HG02610 (cell line): ENCODE measurements at regions not wholly inside any gene's neighbourhood (a gene's known extent, or its start where the extent isn't known, plus 50 kb on each side); places are given as distances from the start of the nearest gene placed in this dataset.

Experiments used
- ATAC-seq: cut with Tn5 transposase; IDR thresholded peaks from one replicate; pipeline ENCODE4 v1.9.1; 2021; ENCODE audit warnings: mild to moderate bottlenecking, moderate library complexity; ENCODE audit not compliant: unreplicated experiment

DNA sequence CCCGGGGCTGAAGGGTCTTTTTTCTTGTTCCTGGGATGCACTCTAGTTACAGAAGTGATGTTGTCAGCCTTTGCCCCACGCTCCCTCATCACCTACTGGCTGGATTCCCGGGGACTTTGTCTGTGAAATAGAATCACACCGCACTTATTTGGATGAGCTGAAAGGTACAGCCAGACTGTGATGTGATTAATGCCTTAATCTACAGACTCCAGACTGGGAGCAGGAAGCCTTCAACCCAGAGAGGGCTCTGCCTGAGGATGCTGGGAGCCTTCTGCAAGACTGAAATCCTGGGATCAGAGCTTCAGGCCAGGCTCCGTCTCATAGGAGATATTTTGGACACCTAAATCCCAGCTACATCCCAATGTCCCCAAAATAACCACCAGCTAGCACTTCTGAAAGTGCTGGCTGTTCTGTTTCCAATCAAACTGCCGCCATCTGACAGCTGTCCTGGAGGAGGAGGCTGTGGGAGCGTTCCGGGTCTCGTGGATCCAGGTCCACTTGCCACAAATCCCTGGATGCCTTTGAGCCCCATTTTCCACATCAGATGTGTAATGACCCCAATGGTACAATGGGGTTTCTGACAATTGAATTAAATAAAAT lies 688.5 kb downstream of the TBC1D22A start:
- ATAC-seq: no peak

DNA sequence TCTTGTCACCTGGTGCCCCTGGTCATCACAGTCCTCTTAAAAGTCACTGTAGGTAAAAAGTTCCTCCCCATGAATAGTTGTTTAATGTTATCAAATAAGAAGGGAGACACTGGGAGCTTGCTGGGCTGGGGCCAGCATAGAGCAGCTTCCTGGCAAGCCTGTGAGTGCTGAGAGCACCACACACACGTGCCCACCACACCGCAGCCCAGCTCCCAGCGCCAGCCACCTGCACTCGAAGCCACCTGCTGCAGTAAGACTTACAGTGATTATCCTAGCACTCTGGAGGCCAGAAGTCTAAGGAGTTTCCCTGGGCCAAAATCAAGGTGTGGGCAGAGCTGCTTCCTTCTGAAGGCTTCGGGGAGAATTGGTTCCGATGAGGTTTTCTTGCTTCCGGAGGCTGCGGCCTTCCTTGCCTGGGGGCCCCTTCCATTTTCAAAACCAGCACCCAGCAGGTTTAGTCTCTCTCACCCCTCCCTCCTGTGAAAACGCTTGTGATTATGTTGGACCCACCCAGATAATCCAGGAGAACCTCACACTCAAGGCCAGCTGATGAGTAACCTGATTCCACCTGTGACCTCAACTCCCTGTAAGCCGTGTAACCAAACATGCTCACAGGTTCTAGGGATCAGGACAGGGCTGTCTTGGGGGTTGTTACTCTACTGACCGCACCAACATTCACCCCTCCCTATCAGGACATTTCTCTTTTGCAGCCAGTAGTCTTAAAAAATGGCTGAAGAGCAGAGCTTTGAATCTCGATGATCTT lies 687.2 kb downstream of the TBC1D22A start:
- no peak for ATAC-seq

DNA sequence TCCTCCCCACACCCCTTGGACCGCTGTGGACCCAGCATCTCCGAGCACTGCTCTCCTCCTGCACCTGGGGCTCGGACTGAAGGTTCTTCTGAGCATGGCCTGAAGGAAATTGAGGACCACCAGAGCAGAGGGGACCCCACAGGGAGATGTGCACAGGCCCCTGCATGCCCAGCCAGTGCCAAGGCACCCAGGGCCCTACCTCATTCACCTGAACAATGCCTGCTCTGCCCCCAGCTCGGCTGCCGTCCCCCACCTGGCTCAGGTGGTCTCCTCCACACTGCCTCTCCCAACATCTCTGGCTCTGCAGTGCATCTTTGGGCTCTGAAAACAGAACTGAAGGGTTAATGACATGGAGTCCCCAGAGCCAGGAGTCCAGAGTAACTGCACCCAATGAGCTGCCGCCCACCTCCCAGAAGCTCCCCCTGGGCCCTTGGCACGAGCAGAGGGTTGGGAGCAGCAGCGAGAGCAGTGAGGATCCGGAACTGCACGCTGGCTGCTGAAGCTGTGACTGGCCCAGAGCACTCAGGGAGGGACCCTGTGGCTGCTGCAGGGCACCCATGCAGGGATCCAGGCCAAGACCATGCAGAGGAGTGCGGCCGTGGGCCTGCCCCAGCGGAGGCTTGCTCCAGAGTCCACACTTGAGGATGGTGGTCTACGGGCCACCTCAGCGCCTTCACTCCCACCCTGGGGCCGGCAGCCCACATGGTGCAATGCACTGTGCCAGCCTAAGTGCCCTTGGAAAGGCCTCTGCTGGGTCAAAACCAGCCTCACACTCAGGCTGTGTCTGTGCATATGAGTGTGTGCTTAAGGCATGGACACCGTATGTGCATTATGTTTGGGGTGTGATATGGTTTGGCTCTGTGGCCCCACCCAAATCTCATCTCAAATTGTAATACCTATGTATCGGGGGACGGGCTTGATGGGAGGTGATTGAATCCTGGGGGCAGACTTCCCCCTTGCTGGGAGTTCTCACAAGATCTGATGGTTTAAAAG lies 686.1 kb downstream of the TBC1D22A start:
- no peak for ATAC-seq

DNA sequence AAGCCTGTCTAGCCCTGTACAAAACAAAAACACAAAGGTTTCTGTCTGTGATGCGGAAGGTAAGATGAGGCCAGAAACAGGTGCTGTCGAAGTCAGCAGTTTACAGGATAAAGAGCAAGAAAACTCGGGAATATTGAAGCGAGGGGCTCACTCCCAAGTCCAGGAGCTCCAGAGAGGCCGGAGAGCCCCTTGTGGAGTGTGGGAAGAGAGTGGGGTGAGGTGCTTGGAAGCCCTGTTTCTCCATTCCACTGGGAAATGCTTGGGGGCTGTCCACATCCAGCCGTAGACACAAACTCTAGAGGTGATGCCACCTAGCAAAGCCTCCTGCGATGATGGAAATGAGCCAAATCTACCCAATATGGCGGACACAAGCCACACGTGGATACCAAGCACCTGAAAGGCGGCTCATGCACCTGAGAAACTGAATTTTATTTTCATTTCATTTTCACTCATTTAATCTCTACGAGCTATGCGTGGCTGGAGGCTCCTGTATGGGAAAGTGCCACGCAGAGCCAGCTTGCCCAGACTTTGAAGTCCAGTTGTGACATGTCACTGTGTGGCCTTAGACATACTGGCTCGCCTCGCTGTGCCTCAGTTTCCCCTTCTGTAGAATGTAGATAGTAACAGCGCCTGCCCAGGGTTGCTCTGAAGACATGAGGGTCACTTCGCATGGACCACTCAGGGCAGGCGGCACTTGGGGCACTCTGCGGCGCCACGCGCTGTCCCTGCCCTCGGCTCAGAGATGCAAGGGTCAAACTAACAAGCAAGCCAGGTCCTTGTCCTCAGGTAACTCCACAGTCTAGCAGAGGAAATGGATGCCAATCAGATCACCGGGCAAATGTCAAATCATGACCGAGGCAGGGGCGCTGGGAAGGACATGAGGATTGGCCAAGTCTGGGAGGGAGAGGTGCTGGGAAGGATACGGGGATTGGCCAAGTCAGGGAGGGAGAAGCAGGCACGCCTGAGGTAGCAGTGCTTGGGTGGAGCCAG lies 684.7 kb downstream of the TBC1D22A start:
- ATAC-seq: no peak

DNA sequence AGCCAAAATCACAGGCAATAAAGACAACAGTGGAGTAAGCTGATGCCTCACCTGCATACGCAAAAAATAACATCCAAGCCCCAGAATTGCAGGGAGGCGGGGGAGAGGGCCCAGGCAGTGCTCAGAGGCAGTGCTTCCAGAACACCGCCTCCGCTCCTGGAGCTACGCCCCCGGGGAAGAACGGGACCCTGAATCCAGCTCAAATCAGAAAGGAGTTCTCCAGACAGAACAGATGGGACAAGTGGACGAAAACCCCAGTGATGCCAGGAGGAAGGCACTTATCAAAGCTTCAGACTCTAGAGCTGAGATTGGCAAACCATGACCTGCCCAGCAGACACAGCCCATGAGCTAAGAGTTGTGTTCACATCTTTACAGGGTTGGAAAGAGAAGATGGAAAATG lies 683.9 kb downstream of the TBC1D22A start:
- ATAC-seq: no peak

DNA sequence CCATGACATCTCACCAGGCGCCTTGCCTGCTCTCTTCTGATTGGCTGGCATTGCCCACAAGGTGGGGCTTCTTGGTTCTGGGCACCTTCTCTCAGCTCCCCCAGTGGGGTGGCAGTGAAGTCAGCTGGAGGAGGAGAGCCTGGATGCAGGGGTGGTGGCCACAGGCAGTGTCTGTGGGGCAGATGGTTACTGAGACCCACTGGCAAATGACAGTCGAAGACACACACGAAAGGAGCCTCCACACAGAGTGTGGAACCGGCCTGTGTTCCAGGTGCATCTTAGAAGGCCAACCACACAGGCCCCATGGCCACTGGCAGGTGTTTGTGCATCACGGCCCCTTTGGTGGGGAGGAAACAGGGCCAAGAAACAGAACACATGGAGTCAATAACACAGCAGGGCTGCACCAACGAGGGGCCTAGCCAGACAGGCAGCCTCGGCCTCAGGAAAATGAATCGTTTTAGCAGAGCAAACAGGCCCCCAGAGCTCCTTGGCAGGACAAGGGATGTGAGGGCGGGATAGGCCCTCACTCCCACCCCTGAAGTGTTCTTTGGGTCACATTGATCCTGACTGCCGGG lies 683.4 kb downstream of the TBC1D22A start:
- no peak for ATAC-seq

DNA sequence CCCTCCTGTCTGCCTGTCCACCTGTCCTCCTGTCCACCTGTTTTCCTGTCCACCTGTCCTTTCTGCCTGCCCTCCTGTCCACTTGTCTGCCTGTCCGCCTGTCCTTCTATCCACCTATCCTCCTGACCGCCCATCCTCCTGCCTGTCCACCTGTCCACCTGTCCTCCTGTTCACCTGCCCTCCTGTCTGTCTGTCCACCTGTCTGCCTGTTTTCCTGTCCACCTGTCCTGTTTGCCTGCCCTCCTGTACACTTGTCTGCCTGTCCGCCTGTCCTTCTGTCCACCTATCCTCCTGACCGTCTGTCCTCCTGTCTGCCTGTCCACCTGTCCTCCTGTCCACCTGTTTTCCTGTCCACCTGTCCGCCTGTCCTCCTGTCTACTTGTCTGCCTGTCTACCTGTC lies 682.8 kb downstream of the TBC1D22A start:
- no peak for ATAC-seq

DNA sequence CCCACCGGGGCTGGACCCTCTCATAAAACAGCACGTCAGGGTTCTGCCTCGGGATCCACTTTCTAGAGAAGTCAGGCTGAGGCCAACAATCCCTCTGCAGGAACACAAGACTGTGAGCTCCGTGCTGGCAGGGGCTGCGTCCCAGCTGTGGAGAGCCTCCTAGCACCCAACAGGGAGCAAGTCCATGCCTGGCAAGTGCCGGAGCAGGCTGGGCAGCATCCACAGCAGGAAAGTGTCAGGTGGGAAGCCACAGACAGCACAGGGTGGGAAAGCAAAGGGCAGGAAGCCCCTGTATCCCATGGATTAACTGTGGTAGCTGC lies 682.3 kb downstream of the TBC1D22A start:
- ATAC-seq: no peak

DNA sequence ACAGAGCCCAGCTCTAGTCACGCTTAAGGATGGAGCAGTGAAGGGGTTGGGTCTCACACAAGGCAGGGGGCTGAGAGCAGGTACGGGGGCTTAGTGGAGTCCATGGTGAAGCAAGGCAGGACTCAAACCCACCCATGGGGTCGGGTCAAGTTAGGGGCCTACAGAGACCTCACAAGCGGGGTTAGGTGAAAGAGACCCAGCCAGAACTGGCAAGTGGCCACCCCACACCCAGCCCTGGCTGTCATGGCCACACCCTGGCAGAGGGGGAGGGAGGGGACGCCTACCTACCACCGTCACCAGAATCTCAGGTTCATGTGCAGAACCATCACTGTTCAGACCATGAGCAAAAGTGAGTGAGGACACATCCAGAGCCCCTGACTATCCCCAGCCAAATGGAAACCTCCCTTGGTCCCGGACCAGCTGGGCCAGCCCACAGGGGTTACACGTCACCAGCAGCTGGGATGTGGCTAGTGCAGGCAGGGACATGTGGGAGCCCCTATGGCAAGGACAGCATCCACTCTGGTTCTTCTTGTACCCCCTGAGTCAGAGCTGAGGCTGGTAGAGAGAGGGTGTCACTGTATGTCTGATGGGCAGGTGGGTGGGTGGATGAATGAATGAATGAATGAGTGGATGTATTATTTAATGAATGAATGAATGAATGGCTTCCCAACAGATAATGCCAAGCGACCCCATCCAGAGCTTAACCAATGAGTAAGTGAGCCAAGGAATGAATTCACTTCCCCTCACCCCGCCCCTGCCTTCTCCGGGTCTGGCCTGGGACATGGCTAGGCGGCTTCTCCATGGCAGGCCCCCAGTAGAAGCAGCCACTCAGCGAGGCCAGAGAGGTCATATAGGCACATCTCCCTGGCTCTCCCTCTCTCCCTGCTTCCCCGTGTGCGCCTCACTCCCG lies 681.6 kb downstream of the TBC1D22A start:
- no peak for ATAC-seq

DNA sequence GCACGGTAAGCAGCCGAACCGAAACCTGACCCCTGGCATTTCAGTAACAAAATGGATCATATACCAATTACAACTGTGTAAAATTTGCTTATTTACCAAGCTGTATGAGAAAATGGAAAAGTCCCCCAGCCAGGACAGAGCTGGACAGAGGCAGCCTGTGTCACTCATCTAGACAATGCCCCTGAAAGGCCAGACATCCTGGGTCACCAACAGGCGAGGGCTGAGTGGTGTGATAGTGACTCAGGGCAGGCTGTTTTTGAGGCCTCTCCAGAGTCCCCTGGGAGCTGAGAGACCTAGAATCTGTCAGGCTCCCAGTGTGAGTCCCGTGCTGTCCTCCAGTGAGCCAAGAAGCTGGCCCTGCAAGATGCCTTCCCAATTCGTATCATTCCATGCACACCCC lies 680.4 kb downstream of the TBC1D22A start:
- ATAC-seq: no peak

DNA sequence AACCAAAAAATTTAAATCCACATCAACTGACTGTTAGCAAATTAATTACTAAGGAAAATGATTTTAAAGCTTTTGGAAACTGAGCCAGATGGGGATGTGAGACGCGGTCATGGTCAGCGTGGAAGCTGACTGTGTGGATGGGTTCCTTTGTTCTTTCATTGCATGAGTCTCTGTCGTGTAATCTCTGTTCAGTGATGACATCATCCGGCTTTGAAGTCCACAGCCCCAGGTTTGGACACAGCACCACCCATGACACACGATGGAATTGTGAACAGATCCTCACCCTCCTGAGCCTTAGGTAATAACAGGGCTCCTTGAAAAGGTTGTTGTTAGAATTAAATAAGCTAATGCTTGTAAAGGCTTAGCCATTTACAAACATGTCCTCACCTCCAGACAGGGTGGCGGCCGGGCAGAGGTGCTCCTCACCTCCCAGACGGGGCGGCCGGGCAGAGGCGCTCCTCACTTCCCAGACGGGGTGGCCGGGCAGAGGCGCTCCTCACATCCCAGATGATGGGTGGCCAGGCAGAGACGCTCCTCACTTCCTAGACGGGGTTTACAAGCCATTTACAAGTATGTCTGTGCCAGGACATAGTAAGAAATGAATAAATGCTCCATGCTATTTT lies 677.3 kb downstream of the TBC1D22A start:
- ATAC-seq: no peak

DNA sequence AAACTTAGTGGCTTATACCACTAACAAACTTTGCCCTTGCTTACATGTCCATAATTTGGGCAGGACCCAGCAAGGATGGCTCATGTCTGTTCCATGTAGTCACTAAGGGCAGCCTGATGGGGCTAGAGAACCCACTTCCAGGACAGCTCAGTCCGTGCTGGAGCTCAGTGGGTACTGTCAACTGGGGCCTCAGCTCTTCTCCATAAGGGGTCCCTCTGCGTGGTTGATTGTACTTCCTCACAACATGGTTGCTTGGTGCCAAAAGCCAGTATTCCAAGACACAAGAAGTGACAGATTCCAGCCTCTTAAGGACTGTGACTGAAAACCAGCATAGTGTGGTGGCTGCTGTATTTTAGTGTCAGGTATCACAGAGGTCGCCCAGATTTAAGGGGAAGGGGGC lies 675.2 kb downstream of the TBC1D22A start:
- ATAC-seq: no peak

DNA sequence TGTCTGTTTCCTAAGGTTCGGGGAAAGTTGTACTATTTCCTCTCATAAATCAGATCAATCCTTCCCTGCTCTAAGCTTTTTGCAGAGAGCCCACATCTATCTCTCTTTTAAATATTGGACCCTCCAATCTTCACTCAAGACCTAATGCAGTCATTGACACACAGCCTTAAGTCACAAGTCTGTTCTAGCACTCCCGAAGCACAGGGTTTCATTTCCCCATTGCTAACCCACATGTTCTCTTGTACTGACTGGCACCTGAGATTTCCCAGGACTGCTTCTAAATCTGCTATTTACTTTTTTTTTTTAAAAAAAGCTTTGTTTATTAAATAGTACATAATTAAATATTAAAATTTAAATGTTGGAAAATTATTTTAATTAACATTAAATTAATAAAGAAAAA lies 674.7 kb downstream of the TBC1D22A start:
- no peak for ATAC-seq

DNA sequence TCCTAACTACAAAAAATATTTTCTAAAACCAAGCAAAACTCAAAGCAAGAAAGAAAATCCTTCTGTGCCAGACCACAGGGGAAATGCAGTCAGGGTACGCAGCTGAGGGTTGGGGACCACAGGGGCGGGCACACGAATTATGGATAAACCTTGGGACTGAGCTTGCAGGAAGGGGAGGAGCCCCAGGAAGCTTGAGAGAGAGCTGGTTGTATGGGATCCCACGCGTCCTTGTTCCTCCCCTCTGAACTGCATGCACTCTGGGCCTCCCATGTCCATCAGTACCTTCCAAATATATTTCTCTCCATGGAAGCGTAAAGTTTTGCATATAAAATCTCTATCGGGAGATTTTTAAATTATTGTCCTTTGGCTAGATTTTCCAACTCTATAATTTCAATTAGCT lies 673.4 kb downstream of the TBC1D22A start:
- ATAC-seq: no peak

DNA sequence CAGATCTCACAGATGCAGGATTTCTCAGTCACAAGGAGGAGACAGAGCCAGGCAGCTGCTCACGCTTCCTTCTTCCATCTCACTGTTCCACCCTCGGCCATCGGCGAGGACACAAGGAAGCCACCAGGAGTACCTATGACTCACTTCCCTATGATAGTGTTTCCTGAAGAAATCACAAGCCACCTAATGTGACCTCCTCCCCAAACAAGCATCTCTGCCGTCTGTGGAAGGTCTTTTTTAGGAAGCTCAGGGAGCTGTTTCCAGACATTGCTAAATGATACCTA lies 672.7 kb downstream of the TBC1D22A start:
- ATAC-seq: no peak

DNA sequence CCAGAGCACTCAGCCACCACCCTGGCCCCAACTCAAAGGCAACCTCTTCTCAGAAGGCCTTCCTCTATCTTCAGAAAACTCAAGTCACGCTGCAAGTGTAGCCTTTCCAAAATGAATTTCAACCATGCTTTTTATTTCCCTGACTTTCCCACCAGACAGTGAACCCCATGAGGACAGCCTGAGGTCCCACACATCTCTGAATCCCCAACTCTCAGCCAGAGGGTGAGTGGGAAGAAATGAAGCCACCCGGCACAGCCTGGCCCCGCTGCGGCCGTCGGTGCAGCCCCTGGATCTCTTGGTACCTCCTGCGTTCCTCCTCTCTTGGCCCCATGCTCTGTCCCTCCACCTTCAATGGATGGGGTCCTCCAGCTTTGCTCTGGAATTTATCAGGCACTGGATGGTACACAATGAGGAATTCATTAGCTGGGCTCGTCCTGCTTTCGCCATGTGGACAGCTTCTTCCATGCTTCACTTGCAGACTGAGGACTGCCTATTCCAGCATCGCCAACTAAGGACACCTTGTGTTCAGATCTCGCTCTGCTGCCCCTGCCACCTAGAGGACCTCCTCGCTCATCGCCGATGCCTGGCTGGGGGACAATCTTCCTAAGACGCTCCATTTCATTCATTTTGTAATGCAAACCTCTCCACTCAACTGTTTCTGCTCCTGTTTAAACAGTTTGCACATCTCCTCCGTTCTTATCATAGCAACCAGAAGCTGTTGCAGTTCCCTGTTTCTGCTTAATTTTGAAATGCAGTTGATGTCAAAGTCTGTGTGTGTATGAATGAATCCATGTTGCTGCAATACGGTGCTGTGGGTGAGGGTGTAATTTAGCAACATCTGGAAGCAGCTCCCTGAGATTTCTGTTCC lies 672.1 kb downstream of the TBC1D22A start:
- ATAC-seq: no peak

DNA sequence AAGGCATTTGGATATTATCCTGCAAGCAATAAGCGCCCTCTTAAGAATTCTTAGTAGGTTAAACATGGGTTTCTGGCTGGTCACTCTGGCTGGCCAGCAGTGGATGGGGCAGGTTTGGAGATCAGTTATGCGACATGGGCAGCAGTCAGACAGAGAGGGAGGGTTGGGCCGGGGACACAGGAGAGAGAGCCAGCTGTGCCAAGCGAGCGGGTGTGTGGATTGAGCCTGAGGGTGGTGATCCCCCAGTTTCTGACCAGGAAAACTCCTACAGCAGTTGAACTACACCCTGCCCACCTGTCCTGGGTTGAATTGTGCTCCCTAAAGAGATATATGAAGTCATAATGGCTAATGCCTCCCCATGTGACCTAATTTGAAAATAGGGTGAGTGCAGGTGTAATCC lies 671.2 kb downstream of the TBC1D22A start:
- no peak for ATAC-seq

DNA sequence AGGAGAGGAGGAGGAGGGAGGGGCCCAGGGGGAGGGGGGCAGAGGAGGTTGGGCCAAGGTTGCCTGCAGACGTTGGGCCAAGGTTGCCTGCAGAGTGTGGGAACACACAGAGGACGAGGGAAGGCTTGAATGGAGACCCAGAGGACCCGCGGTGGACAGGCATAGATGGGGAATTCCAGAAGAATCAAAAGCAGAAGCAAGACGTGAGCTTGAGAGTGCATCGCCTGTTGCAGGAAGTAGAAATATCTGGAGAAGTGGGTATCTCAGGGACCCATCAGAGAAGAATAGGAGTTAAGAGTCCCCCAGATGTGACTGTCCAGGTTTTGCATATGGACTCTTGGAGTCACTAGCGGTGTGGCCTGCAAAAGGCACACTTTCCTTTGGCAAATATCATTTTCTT lies 670.2 kb downstream of the TBC1D22A start:
- ATAC-seq: no peak
